ENCODE measurements at regions not wholly inside any gene's neighbourhood (a gene's known extent, or its start where the extent isn't known, plus 50 kb on each side); places are given as distances from the start of the nearest gene placed in this dataset.

GRCh38 chr3:73697020-73697419 is 72.3 kb upstream of the PDZRN3 start:
- H3K9me2 ChIP-seq (replicated peaks; ENCODE audit: insufficient read depth, low read length), result no peaks in the 10 kb centered on the region
- no peaks in the 10 kb centered on the region for H4K20me1 ChIP-seq (ENCODE audit: insufficient read depth, low read length)
- H3K9ac ChIP-seq (ENCODE audit: low read length), result no peak overlapping the region
- no peaks in the 10 kb centered on the region for H3K27me3 ChIP-seq (replicated peaks; ENCODE audit: insufficient read depth, low read length)
- H3K27ac ChIP-seq (ENCODE audit: low read length), result no peak overlapping the region
- no peak overlapping the region for H3K4me2 ChIP-seq (ENCODE audit: low read depth, low read length)
- no peaks in the 10 kb centered on the region for H3K4me1 ChIP-seq (ENCODE audit: low read length)
- H3K79me2 ChIP-seq (ENCODE audit: low read length), result no peaks in the 10 kb centered on the region
- H2AFZ ChIP-seq (ENCODE audit: low read length), result no peak overlapping the region
- H3K4me3 ChIP-seq (ENCODE audit: low read length), result no peak overlapping the region
- H3K36me3 ChIP-seq (replicated peaks; ENCODE audit: insufficient read depth, low read length), result no peaks in the 10 kb centered on the region
- H3K9me3 ChIP-seq (replicated peaks; ENCODE audit: insufficient read depth, low read length), result no peaks in the 10 kb centered on the region
- no peak for TF ChIP-seq EZH2 (optimal IDR thresholded peaks at IDR 0.05; ENCODE audit: low read depth, low read length)
- no peak for TF ChIP-seq EZH2phosphoT487 (IDR thresholded peaks at IDR 0.05; ENCODE audit: low read length)
- no peak for TF ChIP-seq CTCF (IDR thresholded peaks at IDR 0.05; ENCODE audit: low read length)
- no peak for DNase-seq
- no peaks in the 10 kb centered on the region for H3F3A ChIP-seq (ENCODE audit: insufficient read depth, low read length)

GRCh38 chr3:73695841-73696240 is 71.1 kb upstream of the PDZRN3 start:
- Histone ChIP-seq H2AFZ (ENCODE audit: low read length) (no peak overlapping the region), H3K27ac (ENCODE audit: low read length) (no peak overlapping the region), H3K9me2 (replicated peaks; ENCODE audit: insufficient read depth, low read length) (no peaks in the 10 kb centered on the region), H3K27me3 (replicated peaks; ENCODE audit: insufficient read depth, low read length) (no peaks in the 10 kb centered on the region), H3K36me3 (replicated peaks; ENCODE audit: insufficient read depth, low read length) (no peaks in the 10 kb centered on the region), H3F3A (ENCODE audit: insufficient read depth, low read length) (no peaks in the 10 kb centered on the region), H3K4me1 (ENCODE audit: low read length) (no peaks in the 10 kb centered on the region), H4K20me1 (ENCODE audit: insufficient read depth, low read length) (no peaks in the 10 kb centered on the region), H3K9me3 (replicated peaks; ENCODE audit: insufficient read depth, low read length) (no peaks in the 10 kb centered on the region), H3K9ac (ENCODE audit: low read length) (no peak overlapping the region), H3K4me3 (ENCODE audit: low read length) (no peak overlapping the region), H3K79me2 (ENCODE audit: low read length) (no peaks in the 10 kb centered on the region), H3K4me2 (ENCODE audit: low read depth, low read length) (no peak overlapping the region)
- TF ChIP-seq EZH2phosphoT487 (IDR thresholded peaks at IDR 0.05; ENCODE audit: low read length) (no peak), EZH2 (optimal IDR thresholded peaks at IDR 0.05; ENCODE audit: low read depth, low read length) (no peak), CTCF (IDR thresholded peaks at IDR 0.05; ENCODE audit: low read length) (no peak)
- DNase-seq, result no peak

GRCh38 chr3:73694983-73695757 is 70.4 kb upstream of the PDZRN3 start:
- H4K20me1 ChIP-seq (ENCODE audit: insufficient read depth, low read length), result no peaks in the 10 kb centered on the region
- H3F3A ChIP-seq (ENCODE audit: insufficient read depth, low read length), result no peaks in the 10 kb centered on the region
- no peaks in the 10 kb centered on the region for H3K9me2 ChIP-seq (replicated peaks; ENCODE audit: insufficient read depth, low read length)
- H3K79me2 ChIP-seq (ENCODE audit: low read length), result no peaks in the 10 kb centered on the region
- H2AFZ ChIP-seq (ENCODE audit: low read length), result no peak overlapping the region
- H3K36me3 ChIP-seq (replicated peaks; ENCODE audit: insufficient read depth, low read length), result no peaks in the 10 kb centered on the region
- H3K4me1 ChIP-seq (ENCODE audit: low read length), result no peaks in the 10 kb centered on the region
- TF ChIP-seq EZH2 (optimal IDR thresholded peaks at IDR 0.05; ENCODE audit: low read depth, low read length) (no peak), CTCF (IDR thresholded peaks at IDR 0.05; ENCODE audit: low read length) (no peak), EZH2phosphoT487 (IDR thresholded peaks at IDR 0.05; ENCODE audit: low read length) (no peak)
- H3K4me2 ChIP-seq (ENCODE audit: low read depth, low read length), result no peak overlapping the region
- no peaks in the 10 kb centered on the region for H3K27me3 ChIP-seq (replicated peaks; ENCODE audit: insufficient read depth, low read length)
- H3K27ac ChIP-seq (ENCODE audit: low read length), result no peak overlapping the region
- no peaks in the 10 kb centered on the region for H3K9me3 ChIP-seq (replicated peaks; ENCODE audit: insufficient read depth, low read length)
- no peak overlapping the region for H3K4me3 ChIP-seq (ENCODE audit: low read length)
- H3K9ac ChIP-seq (ENCODE audit: low read length), result no peak overlapping the region
- DNase-seq, result no peak
